ENCODE measurements at regions not wholly inside any gene's neighbourhood (a gene's known extent, or its start where the extent isn't known, plus 50 kb on each side); places are given as distances from the start of the nearest gene placed in this dataset.

- TF ChIP-seq CTCF (conservative IDR thresholded peaks at IDR 0.05) (no peak), EZH2 (IDR thresholded peaks at IDR 0.05; ENCODE audit: low read depth) (no peak)
Observed at GRCh38 chr6:78397499-78397898, 469.9 kb upstream of the IRAK1BP1 start.

All from PC-9 (cell line).